ENCODE measurements at regions not wholly inside any gene's neighbourhood (a gene's known extent, or its start where the extent isn't known, plus 50 kb on each side); places are given as distances from the start of the nearest gene placed in this dataset.
"Not testable (repeated sequence)": the region's sequence is repeated elsewhere in the genome, so short reads cannot be mapped to it uniquely, and the experiment has no call there.

DNA sequence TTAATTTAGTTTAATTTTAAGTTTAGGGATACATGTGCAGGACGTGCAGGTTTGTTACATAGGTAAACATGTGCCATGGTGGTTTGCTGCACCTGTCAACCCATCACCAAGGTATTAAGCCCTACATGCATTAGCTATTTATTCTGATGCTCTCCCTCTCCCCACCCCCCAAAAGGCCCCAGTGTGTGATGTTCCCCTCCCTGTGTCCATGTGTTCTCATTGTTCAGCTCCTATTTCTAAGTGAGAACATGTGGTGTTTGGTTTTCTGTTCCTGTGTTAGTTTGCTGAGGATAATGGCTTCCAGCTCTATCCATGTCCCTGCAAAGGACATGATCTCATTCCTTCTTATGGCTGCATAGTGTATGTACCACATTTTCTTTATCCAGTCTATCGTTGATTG is 53.6 kb downstream of the ACTBL2 start:
- not testable (repeated sequence) for TF ChIP-seq CTCF, POLR2A (IDR thresholded peaks at IDR 0.05)

Data from ovary (tissue), 3 donors.